Lower leg skin (tissue), 4 donors: ENCODE measurements at regions not wholly inside any gene's neighbourhood (a gene's known extent, or its start where the extent isn't known, plus 50 kb on each side); places are given as distances from the start of the nearest gene placed in this dataset.

Experiments used
- DNase-seq, 2 donors: peaks; one replicate each; pipeline ENCODE4 v3.0.0-alpha.2; 2019; ENCODE audit warnings: low spot score in 2 of 2
- H3K4me3 ChIP-seq: fragments of 200-600 bp; sonication (generic); 2 replicates; pipeline ENCODE4 v1.5.1; 2017; ENCODE audit warnings: mild to moderate bottlenecking, low read depth; ENCODE audit not compliant: poor library complexity, severe bottlenecking
- CTCF ChIP-seq, 3 donors: fragments of 450-650 bp; IDR thresholded peaks; one replicate each; pipeline ENCODE4 v1.5.1; 2016; ENCODE audit warnings: antibody characterized with exemption in 3 of 3, mild to moderate bottlenecking in 3 of 3, moderate library complexity in 2 of 3
- POLR2A ChIP-seq, 2 donors: fragments of 450-650 bp; IDR thresholded peaks; one replicate each; pipeline ENCODE4 v1.6.1; 2016 to 2017; ENCODE audit warnings: antibody characterized with exemption in 2 of 2, mild to moderate bottlenecking in 1 of 2, moderate library complexity in 1 of 2
- WGBS, 2 donors: methylation state at CpG; one replicate each; pipeline ENCODE4 v1.1.5; 2018; 5-methylcytosine and 5-hydroxymethylcytosine counted together
- intact Hi-C: fragments of 100-400 bp; cut with DNase I; formaldehyde crosslinking; loops from one replicate; pipeline ENCODE4 v1.15.0; 2023; ENCODE audit warnings: low total_unique reads

GRCh38 chr11:97746818-97747217 is 1273.9 kb upstream of the CNTN5 start:
- no peak for DNase-seq
- intact Hi-C loops: no loop called here
- no peak overlapping the region for H3K4me3 ChIP-seq
- WGBS, 2 donors: 37 to 50% methylated on average over 1 of the region's 1 CpG
- TF ChIP-seq CTCF (IDR thresholded peaks at IDR 0.05): no peak
- TF ChIP-seq POLR2A (IDR thresholded peaks at IDR 0.05): no peak

- DNase-seq: no peak
- WGBS, 2 donors: 74 to 81% methylated on average over 4 to 5 of the region's 5 CpGs
- H3K4me3 ChIP-seq: no peak overlapping the region
- TF ChIP-seq CTCF (IDR thresholded peaks at IDR 0.05): no peak
- no peak for TF ChIP-seq POLR2A (IDR thresholded peaks at IDR 0.05)
- intact Hi-C loops: no loop called here
Observed at GRCh38 chr11:97751405-97751804, 1269.3 kb upstream of the CNTN5 start.

GRCh38 chr11:97751952-97752351 is 1268.8 kb upstream of the CNTN5 start:
- H3K4me3 ChIP-seq: no peak overlapping the region
- WGBS, 2 donors: 85 to 86% methylated on average over 2 of the region's 2 CpGs
- TF ChIP-seq CTCF (IDR thresholded peaks at IDR 0.05) (no peak), POLR2A (IDR thresholded peaks at IDR 0.05) (no peak)
- intact Hi-C loops: no loop called here
- DNase-seq: no peak

GRCh38 chr11:97754976-97755375 is 1265.8 kb upstream of the CNTN5 start:
- 62 to 72% methylated on average over 3 of the region's 3 CpGs for WGBS, 2 donors
- no peak for DNase-seq
- no peak overlapping the region for H3K4me3 ChIP-seq
- intact Hi-C loops: no loop called here
- no peak for TF ChIP-seq POLR2A (IDR thresholded peaks at IDR 0.05)
- TF ChIP-seq CTCF (IDR thresholded peaks at IDR 0.05): no peak

GRCh38 chr11:97756571-97757335 is 1264.0 kb upstream of the CNTN5 start:
- intact Hi-C loops: no loop called here
- no peak overlapping the region for H3K4me3 ChIP-seq
- TF ChIP-seq CTCF (IDR thresholded peaks at IDR 0.05) (no peak), POLR2A (IDR thresholded peaks at IDR 0.05) (no peak)
- 79 to 88% methylated on average over 4 of the region's 4 CpGs for WGBS, 2 donors
- DNase-seq: no peak

GRCh38 chr11:97761175-97761574 is 1259.6 kb upstream of the CNTN5 start:
- H3K4me3 ChIP-seq: no peak overlapping the region
- WGBS, 2 donors: 45 to 53% methylated on average over 2 of the region's 2 CpGs
- DNase-seq: no peak
- intact Hi-C loops: no loop called here
- no peak for TF ChIP-seq CTCF (IDR thresholded peaks at IDR 0.05)
- TF ChIP-seq POLR2A (IDR thresholded peaks at IDR 0.05): no peak
